Activated CD4-positive, alpha-beta T cell treated with anti-CD3 and anti-CD28 coated beads, Interleukin-2, amount 10 ng/mL, durations not matched to agents 24 days and 14 days (primary cell): ENCODE measurements at regions not wholly inside any gene's neighbourhood (a gene's known extent, or its start where the extent isn't known, plus 50 kb on each side); places are given as distances from the start of the nearest gene placed in this dataset.

Experiments used
- DNase-seq: peaks from one replicate; pipeline ENCODE4 v3.0.0; 2022
- H3K27ac Mint-ChIP-seq: one replicate; pipeline ENCODE4 v1.8.0; 2022; ENCODE audit warnings: mild to moderate bottlenecking, mixed read lengths
- H3K27me3 Mint-ChIP-seq: one replicate; pipeline ENCODE4 v1.8.0; 2022; ENCODE audit warnings: mixed read lengths
- H3K36me3 Mint-ChIP-seq: one replicate; pipeline ENCODE4 v1.8.0; 2022; ENCODE audit warnings: low read depth, mild to moderate bottlenecking, mixed read lengths
- H3K4me1 Mint-ChIP-seq: one replicate; pipeline ENCODE4 v1.8.0; 2021; ENCODE audit warnings: mixed read lengths
- H3K4me3 Mint-ChIP-seq: one replicate; pipeline ENCODE4 v1.8.0; 2022; ENCODE audit warnings: mild to moderate bottlenecking, moderate library complexity, mixed read lengths
- H3K9me3 Mint-ChIP-seq: one replicate; pipeline ENCODE4 v1.8.0; 2021; ENCODE audit warnings: mixed read lengths
- intact Hi-C: fragments of 100-400 bp; cut with micrococcal nuclease; formaldehyde crosslinking; loops from one replicate; pipeline ENCODE4 v1.15.1; 2023

GRCh38 chr20:48159145-48160008, 374.1 kb upstream of the SULF2 start:
- Mint-ChIP-seq H3K27me3 (peaks cover 4% of the 10 kb centered on the region), H3K4me3 (no peak overlapping the region), H3K27ac (no peak overlapping the region), H3K36me3 (no peaks in the 10 kb centered on the region), H3K4me1 (no peaks in the 10 kb centered on the region), H3K9me3 (no peaks in the 10 kb centered on the region)
- intact Hi-C loops, result no loop called here
- DNase-seq, result no peak

DNA sequence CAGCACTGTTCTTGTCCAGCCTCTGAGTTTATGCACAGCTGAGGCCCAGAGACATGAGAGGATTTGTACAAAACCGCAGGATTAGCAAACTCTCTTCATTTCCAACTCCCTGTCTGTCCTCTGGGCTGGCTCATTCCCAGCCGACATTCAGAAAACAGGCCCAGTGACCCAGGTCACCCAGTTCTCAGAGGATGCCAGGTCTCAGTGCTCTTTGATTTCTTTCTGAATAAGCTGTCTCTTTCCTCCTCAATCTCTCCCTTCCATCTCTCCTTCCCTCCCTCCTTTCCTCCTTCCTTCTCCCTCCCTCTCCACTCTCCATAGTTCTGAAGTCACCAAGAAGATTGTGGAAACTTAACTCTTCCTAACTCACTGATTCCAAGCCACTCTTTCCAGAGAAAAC, 372.7 kb upstream of the SULF2 start:
- no peaks in the 10 kb centered on the region for H3K36me3 Mint-ChIP-seq
- intact Hi-C loops, result no loop called here

DNA sequence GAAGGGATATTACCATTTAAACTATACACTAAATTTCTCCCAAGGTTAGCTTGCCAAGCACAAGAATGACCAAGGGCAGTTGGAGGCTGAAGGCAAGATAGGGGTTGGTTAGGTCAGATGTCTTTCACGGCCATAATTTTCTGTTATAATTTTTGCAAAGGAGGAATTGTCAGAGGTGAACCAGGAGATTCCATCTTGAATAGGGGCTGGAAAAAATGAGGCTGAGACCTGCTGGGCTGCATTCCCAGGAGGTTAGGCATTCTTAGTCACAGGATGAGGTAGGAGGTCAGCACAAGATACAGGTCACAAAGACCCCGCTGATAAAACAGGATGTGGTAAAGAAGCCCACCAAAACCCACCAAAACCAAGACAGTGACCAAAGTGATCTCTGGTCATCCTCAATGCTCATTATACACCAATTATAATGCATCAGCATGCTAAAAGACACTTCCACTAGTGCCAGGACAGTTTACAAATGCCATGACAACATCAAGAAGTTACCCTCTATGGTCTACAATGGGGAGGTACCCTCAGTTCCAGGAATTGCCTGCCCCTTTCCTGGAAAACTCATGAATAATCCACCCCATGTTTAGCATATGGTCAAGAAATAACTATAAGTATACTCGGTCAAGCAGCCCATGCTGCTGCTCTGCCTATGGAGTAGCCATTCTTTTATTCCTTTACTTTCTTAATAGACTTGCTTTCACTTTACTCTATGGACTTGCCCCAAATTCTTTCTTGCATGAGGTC, 371.8 kb upstream of the SULF2 start:
- Mint-ChIP-seq H3K27me3 (peaks cover 4% of the 10 kb centered on the region), H3K27ac (no peak overlapping the region), H3K9me3 (no peaks in the 10 kb centered on the region), H3K4me1 (no peaks in the 10 kb centered on the region), H3K36me3 (no peaks in the 10 kb centered on the region), H3K4me3 (no peak overlapping the region)
- intact Hi-C loops, result no loop called here
- DNase-seq, result no peak

More for the DNA sequence above, 372.7 kb upstream of the SULF2 start:
- H3K4me3 Mint-ChIP-seq, result no peak overlapping the region
- no peaks in the 10 kb centered on the region for H3K9me3 Mint-ChIP-seq
- H3K27ac Mint-ChIP-seq, result no peak overlapping the region
- H3K27me3 Mint-ChIP-seq, result peaks cover 4% of the 10 kb centered on the region
- H3K4me1 Mint-ChIP-seq, result no peaks in the 10 kb centered on the region
- no peak for DNase-seq

DNA sequence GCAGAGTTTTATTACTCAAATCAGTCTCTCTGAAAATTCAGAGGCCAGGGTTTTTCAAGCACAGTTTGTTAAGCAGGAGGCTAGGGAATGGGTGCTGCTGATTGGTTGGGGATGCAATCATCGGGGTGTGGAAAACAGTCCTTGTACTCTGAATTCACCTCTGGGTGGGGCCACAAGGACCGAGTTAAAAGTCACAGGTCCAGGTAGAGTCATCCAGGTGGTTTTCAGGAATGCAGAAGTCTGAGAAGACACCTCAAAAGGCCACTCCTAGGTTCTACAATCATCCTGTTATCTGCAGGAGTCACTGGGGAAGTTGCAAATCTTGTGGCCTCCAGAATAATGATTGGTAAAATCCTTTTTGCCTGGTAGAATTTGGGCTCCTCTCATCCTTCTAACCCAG, 371.2 kb upstream of the SULF2 start:
- Mint-ChIP-seq H3K27ac (no peak overlapping the region), H3K36me3 (no peaks in the 10 kb centered on the region), H3K4me3 (no peak overlapping the region), H3K4me1 (no peaks in the 10 kb centered on the region), H3K9me3 (no peaks in the 10 kb centered on the region), H3K27me3 (peaks cover 4% of the 10 kb centered on the region)
- intact Hi-C loops, result no loop called here
- no peak for DNase-seq

DNA sequence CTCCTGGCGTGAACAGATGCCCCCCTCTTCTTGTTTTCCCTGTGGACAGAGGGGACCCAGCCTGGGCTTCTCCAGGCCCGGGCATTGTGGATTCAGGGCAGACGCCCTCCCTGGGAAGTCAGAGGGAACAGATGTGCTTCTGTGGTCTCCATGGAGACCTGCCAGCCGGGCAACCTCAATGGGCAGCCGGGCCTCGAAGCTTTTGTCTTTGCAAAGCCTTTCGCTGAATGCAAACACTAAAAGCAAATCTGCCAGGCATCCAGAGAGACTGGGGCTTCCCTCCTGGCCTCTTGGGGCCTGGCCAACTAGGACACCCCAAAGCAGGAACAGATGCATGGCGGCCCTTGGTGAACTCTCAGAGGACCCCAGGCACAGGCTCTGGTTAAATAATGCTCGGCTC, 370.0 kb upstream of the SULF2 start:
- no peaks in the 10 kb centered on the region for H3K9me3 Mint-ChIP-seq
- intact Hi-C loops, result no loop called here

GRCh38 chr20:48154040-48154765, 368.9 kb upstream of the SULF2 start:
- no peaks in the 10 kb centered on the region for H3K36me3 Mint-ChIP-seq
- H3K4me1 Mint-ChIP-seq, result no peaks in the 10 kb centered on the region
- H3K9me3 Mint-ChIP-seq, result no peaks in the 10 kb centered on the region
- intact Hi-C loops, result no loop called here
- H3K27me3 Mint-ChIP-seq, result peaks cover 2% of the 10 kb centered on the region
- H3K4me3 Mint-ChIP-seq, result no peak overlapping the region
- DNase-seq, result no peak
- no peak overlapping the region for H3K27ac Mint-ChIP-seq

More for the DNA sequence above, 370.0 kb upstream of the SULF2 start:
- Mint-ChIP-seq H3K36me3 (no peaks in the 10 kb centered on the region), H3K4me1 (no peaks in the 10 kb centered on the region), H3K27ac (no peak overlapping the region), H3K27me3 (peaks cover 4% of the 10 kb centered on the region), H3K4me3 (no peak overlapping the region)
- no peak for DNase-seq

- H3K36me3 Mint-ChIP-seq, result no peaks in the 10 kb centered on the region
- intact Hi-C loops, result no loop called here
- peaks cover 2% of the 10 kb centered on the region for H3K27me3 Mint-ChIP-seq
- H3K4me1 Mint-ChIP-seq, result no peaks in the 10 kb centered on the region
- DNase-seq, result no peak
- no peak overlapping the region for H3K4me3 Mint-ChIP-seq
- no peaks in the 10 kb centered on the region for H3K9me3 Mint-ChIP-seq
- H3K27ac Mint-ChIP-seq, result no peak overlapping the region
Measured at GRCh38 chr20:48153523-48153922, 368.2 kb upstream of the SULF2 start.

GRCh38 chr20:48153103-48153502, 367.8 kb upstream of the SULF2 start:
- Mint-ChIP-seq H3K9me3 (no peaks in the 10 kb centered on the region), H3K4me1 (no peaks in the 10 kb centered on the region), H3K36me3 (no peaks in the 10 kb centered on the region), H3K27me3 (peaks cover under 1% of the 10 kb centered on the region), H3K27ac (no peak overlapping the region), H3K4me3 (no peak overlapping the region)
- intact Hi-C loops, result no loop called here
- DNase-seq, result no peak

- Mint-ChIP-seq H3K36me3 (no peaks in the 10 kb centered on the region), H3K4me3 (no peak overlapping the region), H3K9me3 (no peaks in the 10 kb centered on the region), H3K27ac (no peak overlapping the region), H3K4me1 (no peaks in the 10 kb centered on the region), H3K27me3 (no peaks in the 10 kb centered on the region)
- no peak for DNase-seq
- intact Hi-C loops, result no loop called here
Measured at GRCh38 chr20:48150568-48150967, 365.3 kb upstream of the SULF2 start.

DNA sequence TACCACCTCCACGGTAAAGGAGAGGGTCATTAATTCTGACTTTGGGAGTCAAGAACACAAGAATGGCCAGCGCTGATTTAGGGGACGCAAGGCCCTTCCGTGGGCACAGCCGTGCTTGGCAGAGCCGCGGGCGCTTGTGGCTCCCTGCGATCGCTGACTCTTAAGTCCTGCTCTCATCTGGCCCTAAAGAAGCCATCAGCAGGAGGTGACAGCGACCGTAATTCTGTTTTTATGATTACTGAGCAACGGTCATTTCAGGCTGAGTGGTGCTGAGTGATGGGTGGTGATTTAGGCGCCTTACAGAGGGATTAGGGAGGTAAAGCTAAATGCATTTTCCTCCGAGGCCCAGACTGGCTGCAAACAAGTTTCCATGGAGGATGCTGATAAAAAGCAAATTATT, 364.6 kb upstream of the SULF2 start:
- Mint-ChIP-seq H3K36me3 (no peaks in the 10 kb centered on the region), H3K27ac (no peak overlapping the region), H3K9me3 (no peaks in the 10 kb centered on the region), H3K4me1 (no peaks in the 10 kb centered on the region), H3K4me3 (no peak overlapping the region), H3K27me3 (no peaks in the 10 kb centered on the region)
- DNase-seq, result no peak
- intact Hi-C loops, result no loop called here

GRCh38 chr20:48148916-48149672, 363.8 kb upstream of the SULF2 start:
- H3K36me3 Mint-ChIP-seq, result no peaks in the 10 kb centered on the region
- intact Hi-C loops, result no loop called here

DNA sequence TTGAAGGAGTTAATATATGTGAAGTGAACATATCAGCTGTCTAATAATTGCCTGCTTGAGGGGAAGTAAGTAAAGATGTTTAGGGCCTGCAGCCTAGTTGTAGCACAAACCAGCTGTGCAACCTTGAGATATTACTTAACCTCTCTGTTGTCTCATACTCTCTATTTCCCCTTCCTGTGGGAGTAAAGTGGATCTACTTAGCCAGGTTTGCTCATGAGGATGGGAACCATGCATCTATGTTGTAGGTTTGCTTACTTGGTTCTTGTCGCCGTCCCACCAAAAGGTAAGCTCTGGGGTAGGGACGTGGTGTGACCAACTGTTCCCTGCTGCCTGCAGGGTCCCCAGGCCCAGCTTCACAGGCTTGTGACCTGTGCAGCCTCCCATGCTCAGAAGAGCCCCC, 362.7 kb upstream of the SULF2 start:
- intact Hi-C loops, result no loop called here
- H3K4me1 Mint-ChIP-seq, result no peaks in the 10 kb centered on the region
- no peak for DNase-seq

More at GRCh38 chr20:48148916-48149672, 363.8 kb upstream of the SULF2 start:
- no peaks in the 10 kb centered on the region for H3K4me1 Mint-ChIP-seq
- no peak overlapping the region for H3K4me3 Mint-ChIP-seq
- no peak overlapping the region for H3K27ac Mint-ChIP-seq
- no peak for DNase-seq
- no peaks in the 10 kb centered on the region for H3K9me3 Mint-ChIP-seq
- H3K27me3 Mint-ChIP-seq, result no peaks in the 10 kb centered on the region

DNA sequence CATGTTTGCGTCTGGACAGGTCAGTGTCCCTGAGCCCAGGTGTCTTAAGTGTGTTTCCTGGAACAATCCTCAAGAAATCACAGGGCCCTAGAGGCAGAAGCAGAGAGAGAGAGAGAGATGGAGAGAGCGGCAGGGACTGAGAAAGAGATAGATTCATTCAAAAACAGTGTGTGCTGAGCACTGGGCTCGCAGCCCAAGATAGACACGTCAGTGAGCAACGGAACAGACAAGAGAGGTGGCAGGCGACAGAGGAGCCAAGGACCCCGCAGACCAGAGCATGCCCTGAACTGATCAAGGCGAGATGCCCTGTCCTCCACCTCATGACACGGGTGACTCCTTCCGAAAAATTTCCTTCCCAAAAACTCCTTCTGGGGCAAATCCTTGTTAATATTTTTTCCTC, 362.0 kb upstream of the SULF2 start:
- no peaks in the 10 kb centered on the region for H3K4me1 Mint-ChIP-seq

More for the DNA sequence above, 362.7 kb upstream of the SULF2 start:
- Mint-ChIP-seq H3K9me3 (no peaks in the 10 kb centered on the region), H3K27me3 (no peaks in the 10 kb centered on the region), H3K36me3 (no peaks in the 10 kb centered on the region), H3K4me3 (no peak overlapping the region), H3K27ac (no peak overlapping the region)

More for the DNA sequence above, 362.0 kb upstream of the SULF2 start:
- H3K27ac Mint-ChIP-seq, result no peak overlapping the region
- DNase-seq, result no peak
- no peaks in the 10 kb centered on the region for H3K27me3 Mint-ChIP-seq
- H3K4me3 Mint-ChIP-seq, result no peak overlapping the region
- intact Hi-C loops, result no loop called here
- H3K9me3 Mint-ChIP-seq, result no peaks in the 10 kb centered on the region
- H3K36me3 Mint-ChIP-seq, result no peaks in the 10 kb centered on the region
